ENCODE measurements at regions not wholly inside any gene's neighbourhood (a gene's known extent, or its start where the extent isn't known, plus 50 kb on each side); places are given as distances from the start of the nearest gene placed in this dataset.

DNA sequence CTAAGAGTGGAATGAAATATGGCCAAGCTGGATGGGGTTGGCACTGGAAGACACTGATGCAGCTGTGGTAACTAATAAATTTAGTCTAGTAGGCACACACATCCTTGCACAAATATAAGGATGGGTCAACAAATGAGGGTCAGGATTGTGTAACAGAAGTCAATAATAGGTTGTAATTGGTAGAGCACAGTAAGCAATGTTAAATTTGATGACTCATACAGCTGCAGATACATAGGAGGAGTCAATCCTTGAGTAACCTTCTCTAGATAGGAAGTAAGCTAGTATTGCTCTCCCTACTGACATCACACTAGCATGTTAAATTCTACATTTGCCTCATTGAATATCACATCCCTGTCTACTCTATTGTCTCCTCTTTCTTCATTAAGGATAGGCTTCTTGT, 332.1 kb downstream of the PTPRC start:
- TF ChIP-seq, protein P1, sequence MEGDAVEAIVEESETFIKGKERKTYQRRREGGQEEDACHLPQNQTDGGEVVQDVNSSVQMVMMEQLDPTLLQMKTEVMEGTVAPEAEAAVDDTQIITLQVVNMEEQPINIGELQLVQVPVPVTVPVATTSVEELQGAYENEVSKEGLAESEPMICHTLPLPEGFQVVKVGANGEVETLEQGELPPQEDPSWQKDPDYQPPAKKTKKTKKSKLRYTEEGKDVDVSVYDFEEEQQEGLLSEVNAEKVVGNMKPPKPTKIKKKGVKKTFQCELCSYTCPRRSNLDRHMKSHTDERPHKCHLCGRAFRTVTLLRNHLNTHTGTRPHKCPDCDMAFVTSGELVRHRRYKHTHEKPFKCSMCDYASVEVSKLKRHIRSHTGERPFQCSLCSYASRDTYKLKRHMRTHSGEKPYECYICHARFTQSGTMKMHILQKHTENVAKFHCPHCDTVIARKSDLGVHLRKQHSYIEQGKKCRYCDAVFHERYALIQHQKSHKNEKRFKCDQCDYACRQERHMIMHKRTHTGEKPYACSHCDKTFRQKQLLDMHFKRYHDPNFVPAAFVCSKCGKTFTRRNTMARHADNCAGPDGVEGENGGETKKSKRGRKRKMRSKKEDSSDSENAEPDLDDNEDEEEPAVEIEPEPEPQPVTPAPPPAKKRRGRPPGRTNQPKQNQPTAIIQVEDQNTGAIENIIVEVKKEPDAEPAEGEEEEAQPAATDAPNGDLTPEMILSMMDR (IDR thresholded peaks at IDR 0.05) = no peak
- no peak for TF ChIP-seq POLR2AphosphoS5 (IDR thresholded peaks at IDR 0.05)
- no peak for TF ChIP-seq POLR2A (IDR thresholded peaks at IDR 0.05)
- no peak for TF ChIP-seq EP300 (IDR thresholded peaks at IDR 0.05)

All from upper lobe of left lung (tissue), 4 donors.